NAMALWA (cell line): ENCODE measurements at regions not wholly inside any gene's neighbourhood (a gene's known extent, or its start where the extent isn't known, plus 50 kb on each side); places are given as distances from the start of the nearest gene placed in this dataset.
A peak's percentile ranks its signal among the peaks of the same experiment; 100 is the strongest.
"Not testable (repeated sequence)": the region's sequence is repeated elsewhere in the genome, so short reads cannot be mapped to it uniquely, and the experiment has no call there.

ENCODE experiments used
- DNase-seq: peaks from one replicate; pipeline ENCODE4 v3.0.0-alpha.2; 2015; ENCODE audit warnings: low spot score

DNA sequence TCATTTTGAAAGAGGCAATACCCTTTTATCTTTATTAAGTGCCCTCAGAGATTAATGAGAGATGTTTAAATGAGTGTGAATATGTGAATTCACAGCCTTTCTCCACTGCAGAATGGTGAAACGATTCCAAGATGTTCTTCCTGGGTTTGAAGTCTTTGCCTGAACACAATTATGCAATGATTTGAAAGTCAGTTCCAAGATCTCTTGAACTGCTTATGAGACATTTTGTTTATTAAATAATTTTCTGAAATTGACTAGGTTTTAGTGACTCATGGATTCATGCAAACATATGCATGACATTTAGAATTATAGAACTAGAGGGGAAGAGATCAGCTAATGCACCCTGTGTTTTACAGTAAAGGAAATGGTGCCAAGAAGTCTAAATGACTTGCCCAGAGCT lies 118.1 kb upstream of the SLC38A2 start:
- DNase-seq = no peak

DNA sequence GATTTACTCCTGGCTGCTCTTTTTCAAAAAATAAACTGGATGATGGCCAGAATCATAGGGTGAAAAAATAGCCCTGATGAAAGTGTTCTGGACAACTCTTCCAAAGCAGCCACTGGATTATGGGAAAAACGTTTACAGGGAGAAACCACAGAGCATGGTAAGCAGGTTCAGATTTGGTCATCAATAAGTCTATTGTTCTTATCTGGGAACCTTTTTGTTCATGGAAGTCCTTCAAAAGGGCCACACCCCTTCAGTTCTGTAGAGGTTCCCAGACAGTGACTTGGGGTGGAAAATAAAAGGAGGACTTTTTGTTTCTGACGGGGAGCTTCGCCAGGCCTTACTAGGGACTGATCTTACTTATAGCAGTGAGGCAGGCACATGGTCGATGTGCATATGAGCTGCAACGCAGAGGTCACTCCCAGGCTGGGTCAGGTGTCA lies 117.4 kb upstream of the SLC38A2 start:
- DNase-seq = no peak

DNA sequence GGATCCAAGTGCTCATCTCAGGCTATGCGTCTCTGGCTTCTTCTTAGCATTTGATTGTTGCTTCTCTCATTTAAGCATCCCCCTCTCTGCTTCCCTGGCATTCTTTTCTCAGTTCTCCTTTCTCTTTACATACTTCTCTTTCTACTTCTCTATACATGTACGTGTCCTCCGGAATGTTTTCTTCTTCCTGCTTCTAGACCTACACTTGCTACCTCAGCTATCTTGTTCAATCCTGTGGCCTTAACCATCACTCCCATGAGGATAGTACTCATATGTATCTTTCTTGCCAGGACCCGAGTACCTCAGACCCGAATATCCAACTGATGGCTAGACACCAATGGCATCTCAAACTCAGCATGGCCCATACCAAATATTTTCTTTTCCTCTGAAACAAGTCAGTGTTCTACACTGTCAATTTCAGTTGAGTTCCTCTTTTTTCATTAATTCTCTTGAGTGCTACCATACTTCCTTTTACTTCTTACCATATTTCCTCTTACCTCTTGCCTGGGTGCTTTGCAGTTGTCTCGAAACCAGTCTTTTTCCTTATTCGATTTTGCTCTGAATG lies 115.1 kb upstream of the SLC38A2 start:
- DNase-seq = peak; percentile 5

DNA sequence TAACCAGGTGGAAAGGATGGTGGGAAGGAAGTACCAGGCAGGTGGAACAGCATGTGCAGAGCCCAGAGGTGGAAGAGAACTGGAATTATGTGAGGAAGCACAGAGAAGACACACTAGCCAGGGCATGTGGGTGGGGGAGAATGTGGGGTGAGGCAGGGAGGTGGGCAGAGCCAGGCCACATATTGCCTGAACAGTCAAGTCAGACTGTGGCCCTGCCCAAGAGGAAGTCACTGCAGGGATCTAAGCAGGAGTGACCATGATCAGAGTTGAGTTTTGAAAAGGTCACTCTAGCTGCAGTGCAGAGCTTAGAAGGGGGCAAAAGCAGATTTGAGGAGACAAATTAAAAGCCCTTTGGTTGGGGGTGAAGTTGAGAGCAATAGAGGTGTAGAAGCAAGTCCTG lies 114.0 kb upstream of the SLC38A2 start:
- DNase-seq = no peak

DNA sequence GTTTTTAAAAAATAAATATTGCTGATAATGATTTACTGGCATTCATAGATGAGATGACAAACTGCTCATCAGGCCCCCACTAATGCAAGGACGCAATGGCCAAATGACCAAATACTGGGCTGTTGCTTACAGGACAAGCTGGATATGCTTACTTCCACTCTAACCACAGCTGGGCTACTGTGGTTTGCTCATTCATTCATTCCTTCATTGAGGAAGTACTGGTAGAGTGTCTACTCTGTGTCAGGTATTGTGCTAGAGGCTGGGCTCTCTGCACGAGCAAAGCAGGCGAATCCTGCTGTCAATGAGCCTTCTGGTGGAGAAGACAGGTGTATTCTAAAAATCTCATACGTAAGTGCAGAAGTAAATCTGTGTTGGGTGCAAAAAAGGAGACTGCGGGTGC lies 113.3 kb upstream of the SLC38A2 start:
- no peak for DNase-seq

DNA sequence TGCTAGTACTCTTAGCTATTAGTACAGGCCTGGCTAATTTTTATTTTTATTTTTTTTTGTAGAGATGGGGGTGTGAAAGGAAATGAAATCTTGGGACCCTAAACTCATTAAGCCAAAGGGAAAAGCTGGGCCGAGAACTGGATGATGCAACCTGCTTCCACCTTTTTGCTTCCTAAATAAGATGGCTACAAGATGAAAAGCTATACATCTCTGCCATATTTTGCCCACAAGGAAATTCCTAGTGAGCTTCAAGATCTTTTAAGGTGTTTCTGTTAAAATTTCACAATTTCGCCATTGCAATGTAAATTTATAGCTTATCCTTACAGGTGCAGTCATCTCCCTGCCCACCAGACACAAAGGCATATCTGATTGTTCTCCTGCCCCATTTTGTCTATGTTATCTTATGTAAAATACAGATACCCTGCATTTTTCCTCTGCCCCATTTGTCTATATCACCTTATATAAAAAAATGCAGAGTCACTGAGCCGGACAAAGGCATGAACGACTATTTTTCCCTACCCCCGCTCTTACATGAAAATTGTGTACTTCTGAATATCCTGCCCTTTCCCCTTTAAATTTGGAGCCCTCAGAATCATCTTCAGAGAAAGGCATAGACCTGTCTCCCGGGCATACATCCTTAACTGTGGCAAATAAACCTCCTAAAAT lies 112.0 kb upstream of the SLC38A2 start:
- no peak for DNase-seq

DNA sequence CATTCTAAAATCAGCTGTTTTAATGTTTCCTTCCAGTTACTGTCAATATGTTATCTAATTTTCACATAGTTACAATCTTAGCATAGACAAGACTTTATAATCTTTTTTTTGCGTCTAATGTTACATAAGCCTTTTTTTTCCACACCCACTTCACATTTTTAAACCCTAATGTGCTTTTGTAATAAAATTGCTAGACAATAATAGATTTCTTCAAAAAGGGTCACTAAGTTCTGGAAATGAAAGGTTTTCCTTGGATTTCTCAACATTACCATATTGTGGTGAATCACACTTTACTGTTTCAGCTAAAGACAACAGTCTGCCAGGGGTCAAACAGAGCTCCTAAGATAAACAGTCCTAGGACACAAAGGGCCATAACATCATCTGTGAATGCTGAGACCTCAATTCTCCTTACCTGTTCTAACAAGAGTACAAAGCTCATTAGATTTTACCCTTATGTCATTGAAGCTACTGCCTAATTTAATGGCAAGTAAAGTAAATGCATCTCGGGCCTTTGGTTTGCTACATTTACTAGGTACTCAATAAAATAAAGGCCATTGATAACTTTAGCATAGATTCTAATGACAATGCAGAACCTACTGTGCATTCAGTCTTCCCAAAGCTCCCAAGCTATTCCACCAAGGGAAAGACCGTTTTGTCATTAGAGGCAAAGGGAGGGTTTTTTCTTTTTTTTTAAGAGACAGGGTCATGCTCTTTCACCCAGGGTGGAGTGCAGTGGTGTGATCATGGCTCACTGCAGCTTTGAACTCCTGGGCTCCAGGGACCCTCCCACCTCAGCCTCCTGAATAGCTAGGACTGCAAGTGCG lies 111.2 kb upstream of the SLC38A2 start:
- DNase-seq = no peak

DNA sequence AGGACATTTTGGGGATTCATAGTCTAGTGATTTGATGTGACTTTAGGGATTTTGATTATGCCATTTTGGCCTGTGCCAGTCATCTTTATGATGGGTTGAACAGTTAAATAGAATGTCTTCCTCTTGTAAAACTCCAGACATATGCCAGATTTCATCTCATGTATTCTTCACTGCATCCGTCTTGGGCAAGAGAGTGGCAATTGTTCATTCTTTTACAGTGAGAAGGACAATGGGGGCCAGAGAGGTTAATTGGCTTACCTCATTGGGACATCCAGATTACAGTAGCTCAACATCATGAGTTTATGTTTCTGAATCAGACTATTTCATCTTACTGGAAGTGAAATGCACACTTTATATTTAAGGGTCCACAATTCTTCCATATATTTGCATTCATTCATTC lies 108.2 kb upstream of the SLC38A2 start:
- DNase-seq = no peak

DNA sequence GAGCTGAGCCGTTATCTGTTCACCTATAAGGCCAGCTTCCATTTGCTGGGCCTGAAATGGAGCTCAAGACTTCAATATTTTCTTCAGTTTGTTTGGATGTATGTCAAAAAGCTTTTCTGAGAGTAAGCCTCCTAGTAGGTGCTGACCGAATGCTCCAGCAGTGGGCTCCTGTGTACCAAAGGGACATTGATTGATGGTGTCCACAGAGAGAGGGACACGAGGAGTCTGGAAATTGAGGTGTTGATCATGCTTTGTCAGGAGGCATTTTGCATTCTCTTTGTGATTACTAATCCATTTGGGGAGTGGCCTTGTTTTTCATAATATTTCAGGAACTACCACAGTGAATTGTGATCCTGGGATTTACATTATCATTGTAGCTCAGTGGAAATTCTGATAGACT lies 107.7 kb upstream of the SLC38A2 start:
- DNase-seq = no peak

DNA sequence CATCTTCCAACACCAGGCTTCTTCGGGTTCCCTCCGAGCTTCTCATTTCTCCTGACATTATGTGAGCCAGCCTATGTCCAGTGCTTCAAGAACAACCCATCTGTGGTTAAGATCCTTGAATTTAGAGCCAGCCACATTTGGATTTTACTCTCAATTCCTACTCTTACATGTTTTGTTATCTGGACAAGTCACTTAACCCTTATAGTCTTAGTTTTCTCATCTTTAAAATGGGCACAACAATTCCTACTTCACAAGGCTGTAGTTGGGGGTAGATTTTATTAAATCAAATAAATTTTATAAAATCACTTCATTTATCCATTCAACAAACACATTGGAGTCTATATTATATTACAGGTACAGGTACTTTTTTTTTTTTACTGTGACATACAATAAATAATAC lies 105.5 kb upstream of the SLC38A2 start:
- DNase-seq = no peak

DNA sequence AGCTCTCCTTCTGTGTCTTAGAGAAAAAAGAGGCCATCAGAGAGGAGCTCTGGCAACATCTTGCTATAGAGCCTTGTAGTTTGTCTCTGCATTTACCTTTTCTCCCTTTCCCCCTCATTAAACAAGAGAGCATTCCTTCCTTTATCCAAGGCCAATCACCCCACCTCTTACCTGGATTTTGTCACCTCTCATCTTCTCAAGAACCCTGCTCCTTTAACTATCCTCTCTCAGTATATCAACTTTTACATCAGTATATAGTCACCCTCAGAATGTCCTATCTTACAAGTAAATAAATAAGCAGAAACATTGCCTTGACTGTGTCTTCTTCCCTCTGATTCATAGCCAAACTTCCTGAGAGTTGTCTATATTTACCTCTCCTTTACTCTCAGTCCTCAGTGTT lies 105.0 kb upstream of the SLC38A2 start:
- no peak for DNase-seq

DNA sequence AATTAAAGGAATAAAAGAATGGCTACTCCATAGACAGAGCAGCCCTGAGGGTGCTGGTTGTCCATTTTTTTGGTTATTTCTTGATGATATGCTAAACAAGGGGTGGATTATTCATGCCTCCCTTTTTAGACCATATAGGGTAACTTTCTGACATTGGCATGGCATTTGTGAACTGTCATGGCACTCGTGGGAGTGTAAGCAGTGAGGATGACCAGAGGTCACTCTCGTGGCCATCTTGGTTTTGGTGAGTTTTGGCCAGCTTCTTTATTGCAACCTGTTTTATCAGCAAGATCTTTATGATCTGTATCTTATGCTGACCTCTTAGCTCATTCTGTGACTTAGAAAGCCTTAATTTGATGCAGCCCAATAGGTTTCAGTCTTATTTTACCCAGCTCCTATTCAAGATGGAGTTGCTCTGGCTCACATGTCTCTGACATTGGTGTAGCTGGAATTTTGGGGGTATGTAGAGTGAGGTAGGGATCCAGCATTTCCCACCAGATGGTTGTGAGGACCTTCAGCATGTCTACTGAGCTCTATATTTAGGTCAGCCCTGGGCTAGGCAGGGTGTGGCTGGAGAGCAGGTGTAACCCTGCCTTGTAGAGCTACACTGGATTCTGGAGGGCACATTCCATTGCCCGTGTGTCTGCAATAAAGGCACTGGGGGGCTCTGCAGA lies 103.5 kb upstream of the SLC38A2 start:
- no peak for DNase-seq

DNA sequence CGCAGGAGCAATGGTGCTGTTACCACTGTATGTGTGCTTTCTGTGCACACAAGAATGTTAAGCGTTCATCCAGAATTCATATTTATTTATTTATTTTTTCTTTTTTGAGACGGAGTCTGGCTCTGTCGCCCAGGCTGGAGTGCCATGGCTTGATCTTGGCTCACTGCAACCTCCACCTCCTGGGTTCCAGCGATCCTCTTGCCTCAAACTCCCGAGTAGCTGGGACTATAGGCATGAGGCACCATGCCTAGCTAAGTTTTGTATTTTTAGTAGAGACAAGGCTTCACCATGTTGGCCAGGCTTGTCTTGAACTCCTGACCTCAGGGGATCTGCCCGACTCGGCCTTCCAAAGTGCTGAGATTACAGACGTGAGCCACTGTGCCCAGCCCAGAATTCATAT lies 101.8 kb upstream of the SLC38A2 start:
- not testable (repeated sequence) for DNase-seq

DNA sequence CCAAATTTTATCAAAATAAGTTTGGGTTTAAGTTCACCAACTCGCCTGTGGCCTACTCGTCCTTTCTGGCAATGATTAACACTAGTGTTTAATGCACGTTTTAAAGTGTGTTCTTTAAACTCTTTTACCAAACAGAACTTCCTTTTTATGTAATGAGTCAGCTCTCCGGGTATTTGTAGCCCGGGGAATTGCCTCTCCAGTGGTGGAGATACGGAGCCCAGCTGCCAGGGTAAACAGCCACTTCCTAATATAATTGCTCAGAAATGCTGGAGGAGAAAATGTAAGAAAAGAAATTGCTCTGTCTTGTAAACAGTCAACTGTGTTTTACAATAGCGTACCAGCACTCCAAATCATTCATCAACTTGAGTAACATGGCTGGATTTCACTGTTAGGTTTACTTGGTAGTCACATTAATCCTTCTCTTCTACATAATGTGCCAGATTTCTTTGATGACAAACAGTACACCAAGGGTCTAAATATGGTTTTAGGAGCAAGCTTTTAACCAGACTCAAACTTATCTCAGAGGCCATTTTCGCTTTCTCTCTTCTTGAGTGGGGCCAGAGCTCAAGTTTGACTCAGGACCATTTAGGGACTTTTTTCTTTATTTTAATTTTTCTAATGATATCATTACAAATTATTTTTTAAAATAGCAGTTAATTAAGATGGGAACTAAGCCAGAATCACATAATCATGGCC lies 101.2 kb upstream of the SLC38A2 start:
- DNase-seq = no peak

DNA sequence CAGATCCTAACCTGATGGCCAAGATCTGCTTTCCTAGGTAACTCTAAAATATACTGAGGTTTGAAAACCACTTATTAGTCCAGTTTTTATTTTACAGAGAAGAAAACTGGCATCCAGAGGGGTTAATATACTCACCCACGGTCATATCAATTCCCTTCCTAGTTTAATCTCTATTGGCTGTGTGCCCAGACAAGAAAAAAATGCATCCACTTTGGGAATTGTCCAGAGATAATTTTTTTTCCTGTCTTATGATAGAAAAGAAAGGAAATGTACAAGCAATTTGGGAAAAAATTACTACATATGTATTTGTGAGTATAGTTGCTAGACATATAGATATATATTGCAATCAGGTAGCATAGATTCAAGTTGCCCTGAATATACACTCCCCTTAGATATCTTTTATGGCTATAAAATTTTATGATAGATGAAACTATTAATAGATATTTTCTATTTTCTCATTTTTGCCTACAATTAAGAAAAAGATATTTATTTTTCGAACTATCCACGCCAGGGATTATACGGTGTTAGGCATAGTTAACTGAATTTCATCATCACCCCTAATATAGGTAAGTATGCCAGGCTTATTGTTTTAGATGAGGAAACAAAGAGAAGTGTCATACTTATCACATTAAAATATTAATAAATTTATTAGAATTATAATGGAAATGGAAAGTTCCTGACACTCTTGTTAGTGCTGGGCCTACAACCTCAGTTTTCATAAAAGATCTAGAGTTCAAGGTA lies 100.5 kb upstream of the SLC38A2 start:
- no peak for DNase-seq

DNA sequence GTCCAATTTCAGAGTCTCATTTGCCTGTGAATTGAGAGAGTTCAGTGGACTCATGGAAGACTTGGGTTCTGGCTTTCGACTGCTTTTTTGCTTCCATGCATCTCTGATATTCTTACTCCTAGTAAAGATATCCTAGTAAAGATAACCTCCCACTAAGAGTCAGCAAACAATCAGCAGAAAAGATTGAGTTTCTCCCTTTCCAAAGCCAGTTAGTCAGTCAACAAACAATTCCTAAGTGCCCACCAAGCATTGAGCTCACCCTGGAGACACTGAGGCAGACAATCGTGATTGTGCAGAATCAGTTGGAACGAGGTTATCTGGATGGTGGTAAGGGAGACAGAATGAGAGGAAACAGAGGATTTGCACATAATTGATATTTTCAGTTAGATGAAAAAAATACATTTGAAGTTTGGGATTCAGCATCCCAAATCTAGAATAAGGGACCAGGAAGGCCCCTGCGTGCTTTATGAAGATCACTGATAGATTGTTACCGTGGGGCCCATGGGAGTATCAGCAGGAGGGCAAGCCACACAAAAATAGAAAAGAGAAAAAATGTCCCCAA lies 99.7 kb upstream of the SLC38A2 start:
- no peak for DNase-seq

DNA sequence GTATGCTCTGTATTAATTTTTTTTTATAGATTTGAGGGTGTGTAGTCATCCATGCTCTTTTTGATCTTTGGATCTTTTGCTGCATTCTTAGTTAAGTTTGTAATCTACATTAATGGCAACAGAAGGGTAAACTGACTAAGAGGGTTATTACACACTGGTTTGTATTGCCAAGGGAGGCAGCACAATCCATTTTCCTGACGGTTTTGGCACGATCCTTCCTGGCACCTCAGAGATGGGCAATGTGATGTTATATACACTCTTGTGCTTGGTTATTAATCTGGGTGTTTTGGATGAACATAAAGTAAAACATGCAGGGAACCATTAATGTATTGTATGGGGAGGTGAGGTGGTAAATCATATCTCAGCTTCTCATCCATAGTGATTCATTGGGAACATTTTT lies 98.8 kb upstream of the SLC38A2 start:
- no peak for DNase-seq

DNA sequence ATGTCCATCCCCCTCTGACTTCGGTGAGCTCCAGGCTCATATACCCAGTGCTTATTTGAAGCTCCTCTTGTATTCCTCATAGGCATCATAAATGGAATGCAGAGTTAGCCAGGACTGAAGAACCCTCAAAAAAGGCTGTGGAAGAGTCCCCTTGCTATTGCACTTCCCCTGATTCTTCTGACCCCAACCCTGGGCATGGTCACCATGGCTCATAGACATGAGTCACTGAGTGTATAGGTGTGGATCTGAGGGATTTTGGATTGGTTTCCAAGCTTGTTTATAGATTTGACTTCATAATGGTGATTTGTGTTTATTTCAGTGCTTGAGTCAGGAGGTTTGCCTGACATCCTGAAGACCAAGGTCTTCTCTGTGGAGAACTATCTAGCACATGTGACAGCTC lies 98.4 kb upstream of the SLC38A2 start:
- no peak for DNase-seq

DNA sequence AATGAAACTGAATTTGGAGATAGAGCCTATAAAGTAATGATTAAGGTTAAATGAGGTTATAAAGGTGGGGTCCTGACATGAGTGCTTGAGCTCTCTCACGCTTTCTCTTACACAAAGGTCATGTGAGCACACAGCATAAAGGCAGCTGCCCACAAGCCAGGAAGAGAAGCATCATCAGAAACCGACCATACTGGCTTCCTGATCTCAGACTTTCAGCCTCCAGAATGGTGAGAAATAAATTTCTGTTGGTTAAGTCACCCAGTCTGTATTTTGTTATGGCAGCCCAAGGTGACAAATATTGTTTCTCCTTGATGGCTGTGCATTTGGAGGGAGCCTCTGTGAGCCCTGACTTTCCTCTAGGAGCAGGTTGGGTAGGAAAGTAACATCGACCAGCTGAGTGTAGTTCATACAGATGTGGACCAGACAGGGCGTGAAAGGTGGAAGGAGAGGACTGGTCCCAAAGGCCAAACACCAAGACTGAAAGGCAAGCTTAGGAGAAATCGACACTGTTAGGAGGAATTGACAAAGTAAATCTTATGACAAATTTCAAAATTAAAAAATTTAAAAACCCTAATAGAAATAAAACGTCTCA lies 97.6 kb upstream of the SLC38A2 start:
- peak; percentile 6 for DNase-seq

DNA sequence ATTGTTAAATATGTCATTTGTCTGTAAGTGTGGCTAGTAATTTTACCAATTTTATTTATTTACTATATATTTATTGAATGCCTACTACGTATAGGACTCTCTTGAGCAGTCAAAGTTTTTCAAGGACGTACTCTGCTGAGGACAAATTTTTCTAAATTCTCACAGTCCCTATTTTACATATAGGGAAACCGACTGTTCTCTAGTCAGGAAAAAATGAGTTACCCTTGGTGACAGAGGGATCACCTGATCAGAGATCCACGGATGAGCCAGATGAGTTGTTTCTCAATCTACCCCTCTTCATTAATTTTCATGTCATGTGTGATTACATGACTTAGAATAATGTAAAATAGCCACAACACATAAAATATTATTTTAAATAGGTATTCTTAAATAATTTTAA lies 96.2 kb upstream of the SLC38A2 start:
- DNase-seq = no peak

DNA sequence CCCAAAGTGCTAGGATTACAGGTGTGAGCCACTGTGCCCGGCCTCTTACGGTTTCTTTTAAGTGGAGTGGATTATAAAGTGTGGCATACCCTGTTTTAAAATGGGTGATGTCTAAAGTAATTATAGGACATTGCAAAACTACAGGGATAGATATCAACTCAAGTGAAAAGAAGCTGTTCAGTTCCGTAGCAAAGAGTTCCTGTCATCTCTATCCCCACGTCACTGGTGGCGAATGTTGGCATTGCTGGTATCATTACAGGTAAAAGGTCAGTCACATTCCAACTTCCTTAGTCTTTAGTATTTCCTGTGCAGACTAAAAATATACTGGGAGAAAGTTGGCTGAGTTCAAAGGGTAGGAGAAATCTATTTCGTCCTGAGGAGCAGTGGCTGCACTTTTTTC lies 95.6 kb upstream of the SLC38A2 start:
- no peak for DNase-seq
